BLaER1 treated with 17β-estradiol and CSF1 and Interleukin-3, amounts not matched to agents 10 nM and 100 nM (cell line): ENCODE measurements at regions not wholly inside any gene's neighbourhood (a gene's known extent, or its start where the extent isn't known, plus 50 kb on each side); places are given as distances from the start of the nearest gene placed in this dataset.

Experiments
- H3K27ac ChIP-seq, 11 experiments: shearing (Covaris generic); formaldehyde crosslinking; 2 replicates each; pipeline ENCODE4 v1.8.1; 2022
- H3K27me3 ChIP-seq, 11 experiments: shearing (Covaris generic); formaldehyde crosslinking; 2 replicates each; pipeline ENCODE4 v1.8.1; 2022
- H3K36me3 ChIP-seq, 11 experiments: shearing (Covaris generic); formaldehyde crosslinking; 2 replicates each; pipeline ENCODE4 v1.8.1; 2022
- H3K4me1 ChIP-seq, 10 experiments: shearing (Covaris generic); formaldehyde crosslinking; 2 replicates each; pipeline ENCODE4 v1.8.1; 2022
- H3K4me2 ChIP-seq, 11 experiments: shearing (Covaris generic); formaldehyde crosslinking; 2 replicates each; pipeline ENCODE4 v1.8.1; 2022
- H3K4me3 ChIP-seq, 10 experiments: shearing (Covaris generic); formaldehyde crosslinking; 2 replicates each; pipeline ENCODE4 v1.8.1; 2022
- H3K9ac ChIP-seq, 11 experiments: shearing (Covaris generic); formaldehyde crosslinking; 2 replicates each; pipeline ENCODE4 v1.8.1; 2022
- H3K9me3 ChIP-seq, 11 experiments: shearing (Covaris generic); formaldehyde crosslinking; replicated peaks in 1 of 11; 2 replicates each; pipeline ENCODE4 v1.8.1; 2022
- H4K20me1 ChIP-seq, 11 experiments: shearing (Covaris generic); formaldehyde crosslinking; 2 replicates each; pipeline ENCODE4 v1.8.1; 2022
- Cebpa-rat ChIP-seq, 11 experiments: shearing (Covaris generic); IDR thresholded peaks; 2 replicates each; pipeline ENCODE4 v1.8.1; 2022

GRCh38 chrX:122910697-122911096 is 273.4 kb upstream of the GRIA3 start:
- no peaks in the 10 kb centered on the region for H3K4me1 ChIP-seq
- H3K9ac ChIP-seq: no peak overlapping the region
- TF ChIP-seq Cebpa-rat (IDR thresholded peaks at IDR 0.05): no peak
- no peaks in the 10 kb centered on the region for H4K20me1 ChIP-seq
- no peak overlapping the region for H3K4me3 ChIP-seq
- H3K36me3 ChIP-seq: no peaks in the 10 kb centered on the region
- H3K4me2 ChIP-seq: no peak overlapping the region
- H3K27ac ChIP-seq: no peak overlapping the region
- H3K27me3 ChIP-seq: peaks cover 13 to 79% (median 63%) of the 10 kb centered on the region in 11 experiments; a peak in 21 of 22 replicates
- peaks cover 14 to 49% (median 29%) of the 10 kb centered on the region in 11 experiments for H3K9me3 ChIP-seq

GRCh38 chrX:122913134-122913533 is 270.9 kb upstream of the GRIA3 start:
- H4K20me1 ChIP-seq: no peaks in the 10 kb centered on the region
- no peaks in the 10 kb centered on the region for H3K4me1 ChIP-seq
- no peak overlapping the region for H3K4me2 ChIP-seq
- H3K9me3 ChIP-seq: peaks cover 14 to 35% (median 29%) of the 10 kb centered on the region in 11 experiments
- TF ChIP-seq Cebpa-rat (IDR thresholded peaks at IDR 0.05): no peak
- no peak overlapping the region for H3K4me3 ChIP-seq
- no peaks in the 10 kb centered on the region for H3K36me3 ChIP-seq
- peaks cover 2 to 64% (median 42%) of the 10 kb centered on the region in 11 experiments; a peak in 18 of 22 replicates for H3K27me3 ChIP-seq
- no peak overlapping the region for H3K27ac ChIP-seq
- no peak overlapping the region for H3K9ac ChIP-seq

GRCh38 chrX:122913764-122914163 is 270.3 kb upstream of the GRIA3 start:
- Histone ChIP-seq H3K27ac (no peak overlapping the region), H3K9me3 (peaks cover 14 to 35% (median 29%) of the 10 kb centered on the region in 11 experiments), H3K4me3 (no peak overlapping the region), H4K20me1 (no peaks in the 10 kb centered on the region), H3K36me3 (no peaks in the 10 kb centered on the region), H3K27me3 (peaks cover 0 to 58% (median 35%) of the 10 kb centered on the region in 11 experiments; a peak in 17 of 22 replicates), H3K9ac (no peak overlapping the region), H3K4me1 (no peaks in the 10 kb centered on the region), H3K4me2 (no peak overlapping the region)
- no peak for TF ChIP-seq Cebpa-rat (IDR thresholded peaks at IDR 0.05)

- H3K4me1 ChIP-seq: no peaks in the 10 kb centered on the region
- no peaks in the 10 kb centered on the region for H4K20me1 ChIP-seq
- H3K9ac ChIP-seq: no peak overlapping the region
- TF ChIP-seq Cebpa-rat (IDR thresholded peaks at IDR 0.05): no peak
- no peak overlapping the region for H3K4me3 ChIP-seq
- no peaks in the 10 kb centered on the region for H3K36me3 ChIP-seq
- peaks cover 0 to 53% (median 30%) of the 10 kb centered on the region in 11 experiments; a peak in 17 of 22 replicates for H3K27me3 ChIP-seq
- no peak overlapping the region for H3K27ac ChIP-seq
- H3K4me2 ChIP-seq: no peak overlapping the region
- peaks cover 14 to 33% (median 27%) of the 10 kb centered on the region in 11 experiments for H3K9me3 ChIP-seq
Observed at GRCh38 chrX:122914256-122914655, 269.8 kb upstream of the GRIA3 start.

GRCh38 chrX:122934131-122934530 is 249.9 kb upstream of the GRIA3 start:
- Histone ChIP-seq H3K27me3 (peaks cover 13 to 69% (median 55%) of the 10 kb centered on the region in 11 experiments; a peak in 20 of 22 replicates), H3K27ac (no peak overlapping the region), H3K4me2 (no peak overlapping the region), H3K4me3 (no peak overlapping the region), H3K4me1 (no peaks in the 10 kb centered on the region), H3K9me3 (peaks cover 0 to 7% (median 0%) of the 10 kb centered on the region in 11 experiments; a peak in 2 of 22 replicates), H4K20me1 (no peaks in the 10 kb centered on the region), H3K9ac (no peak overlapping the region), H3K36me3 (no peaks in the 10 kb centered on the region)
- TF ChIP-seq Cebpa-rat (IDR thresholded peaks at IDR 0.05): no peak

- TF ChIP-seq Cebpa-rat (IDR thresholded peaks at IDR 0.05): no peak
- no peak overlapping the region for H3K4me3 ChIP-seq
- H3K27ac ChIP-seq: no peak overlapping the region
- no peaks in the 10 kb centered on the region for H4K20me1 ChIP-seq
- no peak overlapping the region for H3K9ac ChIP-seq
- peaks cover 0 to 73% (median 37%) of the 10 kb centered on the region in 11 experiments; a peak in 18 of 22 replicates for H3K27me3 ChIP-seq
- peaks cover 0 to 7% (median 0%) of the 10 kb centered on the region in 11 experiments; a peak in 2 of 22 replicates for H3K9me3 ChIP-seq
- no peaks in the 10 kb centered on the region for H3K4me1 ChIP-seq
- no peaks in the 10 kb centered on the region for H3K36me3 ChIP-seq
- no peak overlapping the region for H3K4me2 ChIP-seq
Observed at GRCh38 chrX:122940199-122940598, 243.9 kb upstream of the GRIA3 start.

GRCh38 chrX:122941806-122942205 is 242.3 kb upstream of the GRIA3 start:
- peaks cover 0 to 7% (median 0%) of the 10 kb centered on the region in 11 experiments; a peak in 2 of 22 replicates for H3K9me3 ChIP-seq
- no peak overlapping the region for H3K27ac ChIP-seq
- H3K9ac ChIP-seq: no peak overlapping the region
- H3K4me3 ChIP-seq: no peak overlapping the region
- H3K27me3 ChIP-seq: peaks cover 8 to 79% (median 46%) of the 10 kb centered on the region in 11 experiments; a peak in 18 of 22 replicates
- no peak overlapping the region for H3K4me2 ChIP-seq
- H3K4me1 ChIP-seq: no peaks in the 10 kb centered on the region
- no peak for TF ChIP-seq Cebpa-rat (IDR thresholded peaks at IDR 0.05)
- H4K20me1 ChIP-seq: no peaks in the 10 kb centered on the region
- no peaks in the 10 kb centered on the region for H3K36me3 ChIP-seq

- no peaks in the 10 kb centered on the region for H4K20me1 ChIP-seq
- H3K9ac ChIP-seq: no peak overlapping the region
- no peaks in the 10 kb centered on the region for H3K36me3 ChIP-seq
- TF ChIP-seq Cebpa-rat (IDR thresholded peaks at IDR 0.05): no peak
- H3K4me1 ChIP-seq: no peaks in the 10 kb centered on the region
- H3K4me3 ChIP-seq: no peak overlapping the region
- no peak overlapping the region for H3K27ac ChIP-seq
- peaks cover 8 to 87% (median 53%) of the 10 kb centered on the region in 11 experiments; a peak in 18 of 22 replicates for H3K27me3 ChIP-seq
- no peaks in the 10 kb centered on the region for H3K9me3 ChIP-seq
- no peak overlapping the region for H3K4me2 ChIP-seq
Observed at GRCh38 chrX:122943918-122944317, 240.2 kb upstream of the GRIA3 start.

- peaks cover 8 to 87% (median 62%) of the 10 kb centered on the region in 11 experiments; a peak in 20 of 22 replicates for H3K27me3 ChIP-seq
- no peak overlapping the region for H3K27ac ChIP-seq
- H3K4me2 ChIP-seq: no peak overlapping the region
- no peaks in the 10 kb centered on the region for H3K4me1 ChIP-seq
- no peak for TF ChIP-seq Cebpa-rat (IDR thresholded peaks at IDR 0.05)
- H3K36me3 ChIP-seq: no peaks in the 10 kb centered on the region
- no peaks in the 10 kb centered on the region for H3K9me3 ChIP-seq
- H3K9ac ChIP-seq: no peak overlapping the region
- H3K4me3 ChIP-seq: no peak overlapping the region
- H4K20me1 ChIP-seq: no peaks in the 10 kb centered on the region
Observed at GRCh38 chrX:122945328-122945727, 238.8 kb upstream of the GRIA3 start.

- H3K4me3 ChIP-seq: no peak overlapping the region
- H3K9me3 ChIP-seq: peaks cover 19 to 29% (median 22%) of the 10 kb centered on the region in 11 experiments
- H4K20me1 ChIP-seq: no peaks in the 10 kb centered on the region
- H3K4me1 ChIP-seq: no peaks in the 10 kb centered on the region
- H3K27ac ChIP-seq: no peak overlapping the region
- H3K9ac ChIP-seq: no peak overlapping the region
- H3K4me2 ChIP-seq: no peak overlapping the region
- peaks cover 66 to 100% (median 97%) of the 10 kb centered on the region in 11 experiments for H3K27me3 ChIP-seq
- H3K36me3 ChIP-seq: no peaks in the 10 kb centered on the region
- no peak for TF ChIP-seq Cebpa-rat (IDR thresholded peaks at IDR 0.05)
Observed at GRCh38 chrX:122972604-122973003, 211.5 kb upstream of the GRIA3 start.
